Cerebellar cortex (tissue), 1 donor: ENCODE measurements at regions not wholly inside any gene's neighbourhood (a gene's known extent, or its start where the extent isn't known, plus 50 kb on each side); places are given as distances from the start of the nearest gene placed in this dataset.
A peak's percentile ranks its signal among the peaks of the same experiment; 100 is the strongest.

Source experiments
- DNase-seq: peaks from one replicate; pipeline ENCODE4 v3.0.0-alpha.2; 2015; ENCODE audit warnings: low spot score

DNA sequence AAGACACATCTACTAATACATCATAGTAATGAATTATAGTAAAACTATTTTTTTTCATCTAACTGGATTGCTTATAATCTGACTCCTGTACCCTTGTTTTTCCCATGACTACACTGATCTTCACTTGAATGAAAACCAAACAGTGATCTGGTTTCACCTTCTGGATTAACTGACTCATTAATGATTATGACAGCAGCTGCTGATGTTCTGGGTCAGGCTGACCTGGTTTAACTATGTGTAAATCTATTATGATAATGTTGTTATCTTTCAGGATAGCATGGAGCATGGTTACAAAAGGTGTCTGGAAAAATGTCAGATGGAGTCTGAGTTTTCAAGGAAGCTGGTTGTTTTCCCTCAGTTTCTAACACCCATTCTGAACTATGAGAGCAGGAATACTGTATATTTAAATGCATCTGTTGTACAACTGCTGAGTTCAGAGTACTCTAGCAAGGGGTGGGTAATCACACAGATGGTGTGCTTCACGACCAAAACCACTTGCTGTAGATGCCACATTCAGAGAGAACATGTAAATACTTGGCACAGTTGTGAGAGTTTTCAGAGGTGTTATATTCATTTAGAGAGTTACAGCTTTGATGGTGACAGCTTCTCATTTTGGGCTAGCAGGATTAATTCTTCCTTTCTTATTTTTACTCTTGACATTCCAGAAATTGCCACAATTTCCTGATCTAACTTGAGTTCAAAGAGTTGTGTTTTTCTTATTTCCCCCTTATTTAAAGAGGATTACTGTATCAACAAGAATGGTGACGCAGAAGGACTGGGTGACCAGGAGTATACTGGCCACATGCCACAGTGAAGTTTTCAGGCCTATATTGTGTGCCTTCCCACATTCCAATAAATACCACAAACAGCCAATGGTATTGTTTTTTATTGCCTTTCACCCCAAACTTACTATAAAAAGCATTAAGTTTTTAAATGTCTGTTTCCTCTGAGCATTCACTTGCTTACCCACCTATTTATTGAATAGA lies 249.7 kb upstream of the TET2 start:
- DNase-seq, result no peak

- no peak for DNase-seq
Observed at GRCh38 chr4:104899863-104900262, 246.8 kb upstream of the TET2 start.

GRCh38 chr4:104901438-104901837 lies 245.2 kb upstream of the TET2 start:
- peak; percentile 30 for DNase-seq

- DNase-seq, result no peak
Observed at GRCh38 chr4:104901961-104902605, 244.6 kb upstream of the TET2 start.

- no peak for DNase-seq
Observed at GRCh38 chr4:104905065-104905464, 241.6 kb upstream of the TET2 start.

DNA sequence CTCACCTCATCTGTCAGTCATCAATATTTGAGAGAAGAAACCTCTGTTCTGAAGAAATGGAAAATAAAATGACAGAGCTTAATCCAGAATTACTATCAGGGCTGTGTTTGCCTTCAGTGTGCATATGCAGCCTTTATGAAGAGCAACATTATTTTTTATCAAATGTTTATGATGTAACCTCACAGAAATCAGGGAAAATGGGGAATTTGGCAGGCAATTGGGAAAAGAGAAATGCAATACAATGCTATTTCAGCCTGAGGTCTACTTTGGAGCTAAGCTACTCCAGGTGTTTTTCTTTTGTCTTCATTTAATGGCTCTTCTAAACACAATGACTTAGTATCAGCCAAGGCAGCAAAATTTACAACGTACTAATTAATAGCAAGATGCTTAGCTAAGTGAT lies 241.1 kb upstream of the TET2 start:
- DNase-seq, result no peak

- no peak for DNase-seq
Observed at GRCh38 chr4:104906276-104906675, 240.4 kb upstream of the TET2 start.

DNA sequence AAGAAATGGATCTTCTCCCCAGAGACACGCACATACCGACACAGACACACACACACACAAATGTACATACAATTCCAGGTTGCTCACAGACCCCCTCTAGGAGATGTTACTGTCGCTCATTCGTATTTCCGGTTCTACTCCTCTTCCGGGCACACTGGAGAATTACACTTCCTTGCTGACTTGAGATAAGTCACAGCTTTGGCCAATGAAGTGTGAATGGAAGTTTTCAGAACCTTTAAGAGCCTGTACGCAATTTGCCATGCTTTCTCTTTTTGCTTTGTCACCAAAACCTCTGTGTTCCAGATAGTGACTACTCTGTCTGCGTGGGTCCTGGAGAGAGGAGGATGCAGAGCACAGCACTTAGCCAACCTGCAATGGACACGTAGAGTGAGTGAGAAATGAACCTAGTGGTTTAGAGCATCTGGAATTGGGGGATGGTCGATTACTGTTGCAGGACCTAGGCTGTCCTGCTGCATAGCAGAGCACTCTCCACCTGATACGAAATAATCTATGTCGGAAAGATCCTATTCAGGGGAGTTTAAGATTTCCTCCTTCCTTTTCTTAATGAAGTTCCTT lies 239.5 kb upstream of the TET2 start:
- no peak for DNase-seq

DNA sequence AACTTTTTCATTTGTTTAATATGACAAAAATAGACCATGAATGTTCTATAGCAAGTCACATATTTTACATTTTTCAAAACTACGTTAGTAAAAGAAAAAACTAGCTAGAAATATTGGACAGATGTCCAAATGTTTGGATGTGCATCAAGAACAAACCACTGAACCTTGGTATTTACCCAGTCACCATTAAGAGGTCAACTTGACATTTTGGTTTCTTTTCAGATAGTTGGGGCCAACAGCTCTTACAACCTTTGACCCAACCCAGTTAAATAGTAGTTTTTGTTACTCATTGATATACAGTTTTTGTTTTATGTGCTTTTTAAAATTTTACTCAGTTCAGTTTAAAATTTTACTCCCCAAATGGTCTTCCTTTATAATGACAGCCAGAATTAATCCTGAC lies 238.7 kb upstream of the TET2 start:
- no peak for DNase-seq

- DNase-seq, result no peak
Observed at GRCh38 chr4:104909376-104909775, 237.3 kb upstream of the TET2 start.

GRCh38 chr4:104912518-104912917 lies 234.2 kb upstream of the TET2 start:
- no peak for DNase-seq

- DNase-seq, result no peak
Observed at GRCh38 chr4:104915373-104915772, 231.3 kb upstream of the TET2 start.

DNA sequence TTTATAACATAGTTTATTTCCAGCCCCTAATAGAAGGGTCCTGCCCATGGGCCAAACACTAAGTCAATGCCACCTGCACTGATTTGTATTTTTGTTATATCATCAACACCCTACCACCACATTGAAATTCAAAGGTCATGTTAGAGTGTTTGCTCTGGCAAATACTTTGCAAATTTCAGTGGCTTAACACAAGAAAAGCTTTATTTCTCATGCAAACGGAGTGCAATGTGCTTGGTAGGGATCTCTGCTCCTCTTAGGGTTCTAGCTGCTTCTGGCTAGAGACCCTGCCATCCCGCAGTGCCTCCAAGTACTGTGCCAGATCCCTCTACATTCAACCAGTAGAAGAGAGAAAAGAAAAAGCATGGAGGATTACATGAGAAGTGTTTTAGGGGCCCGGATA lies 230.8 kb upstream of the TET2 start:
- DNase-seq, result no peak

GRCh38 chr4:104919406-104919805 lies 227.3 kb upstream of the TET2 start:
- no peak for DNase-seq

GRCh38 chr4:104930298-104930697 lies 216.4 kb upstream of the TET2 start:
- no peak for DNase-seq

- peak; percentile 5 for DNase-seq
Observed at GRCh38 chr4:104930745-104931736, 215.6 kb upstream of the TET2 start.

- DNase-seq, result no peak
Observed at GRCh38 chr4:104938624-104939023, 208.1 kb upstream of the TET2 start.

GRCh38 chr4:104940927-104941326 lies 205.7 kb upstream of the TET2 start:
- DNase-seq, result no peak

- DNase-seq, result no peak
Observed at GRCh38 chr4:104941661-104942062, 205.0 kb upstream of the TET2 start.

GRCh38 chr4:104942990-104943743 lies 203.5 kb upstream of the TET2 start:
- no peak for DNase-seq

- DNase-seq, result no peak
Observed at GRCh38 chr4:104944596-104944995, 202.1 kb upstream of the TET2 start.
